ENCODE measurements at regions not wholly inside any gene's neighbourhood (a gene's known extent, or its start where the extent isn't known, plus 50 kb on each side); places are given as distances from the start of the nearest gene placed in this dataset.

DNA sequence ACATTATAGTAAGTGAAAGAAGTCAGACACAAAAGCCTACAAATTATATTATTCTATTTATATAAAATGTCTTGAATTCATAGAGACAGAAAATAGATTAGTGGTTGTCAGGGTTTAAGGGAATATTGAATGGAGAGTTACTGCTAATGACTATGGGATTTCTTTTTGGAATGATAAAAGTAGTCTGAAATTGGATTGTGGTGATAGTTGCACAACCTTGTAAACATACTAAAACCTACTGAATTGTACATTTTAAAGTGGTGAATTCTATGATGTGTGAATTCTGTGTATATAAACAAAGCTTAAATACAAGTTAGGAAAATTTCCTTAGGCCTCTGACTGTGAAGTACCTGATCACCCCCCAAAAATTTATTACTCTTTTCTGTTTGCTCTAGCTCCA is 343.1 kb downstream of the TFAP2B start:
- no peak overlapping the region for H3K27ac Mint-ChIP-seq (ENCODE audit: unreplicated experiment)
- H3K4me3 Mint-ChIP-seq (ENCODE audit: unreplicated experiment): no peak overlapping the region
- H3K9me3 Mint-ChIP-seq (ENCODE audit: low read depth): peaks cover 25% of the 10 kb centered on the region
- DNase-seq (ENCODE audit: low spot score): no peak
- TF ChIP-seq, protein P1, sequence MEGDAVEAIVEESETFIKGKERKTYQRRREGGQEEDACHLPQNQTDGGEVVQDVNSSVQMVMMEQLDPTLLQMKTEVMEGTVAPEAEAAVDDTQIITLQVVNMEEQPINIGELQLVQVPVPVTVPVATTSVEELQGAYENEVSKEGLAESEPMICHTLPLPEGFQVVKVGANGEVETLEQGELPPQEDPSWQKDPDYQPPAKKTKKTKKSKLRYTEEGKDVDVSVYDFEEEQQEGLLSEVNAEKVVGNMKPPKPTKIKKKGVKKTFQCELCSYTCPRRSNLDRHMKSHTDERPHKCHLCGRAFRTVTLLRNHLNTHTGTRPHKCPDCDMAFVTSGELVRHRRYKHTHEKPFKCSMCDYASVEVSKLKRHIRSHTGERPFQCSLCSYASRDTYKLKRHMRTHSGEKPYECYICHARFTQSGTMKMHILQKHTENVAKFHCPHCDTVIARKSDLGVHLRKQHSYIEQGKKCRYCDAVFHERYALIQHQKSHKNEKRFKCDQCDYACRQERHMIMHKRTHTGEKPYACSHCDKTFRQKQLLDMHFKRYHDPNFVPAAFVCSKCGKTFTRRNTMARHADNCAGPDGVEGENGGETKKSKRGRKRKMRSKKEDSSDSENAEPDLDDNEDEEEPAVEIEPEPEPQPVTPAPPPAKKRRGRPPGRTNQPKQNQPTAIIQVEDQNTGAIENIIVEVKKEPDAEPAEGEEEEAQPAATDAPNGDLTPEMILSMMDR (IDR thresholded peaks at IDR 0.05): no peak
- H3K27me3 Mint-ChIP-seq (ENCODE audit: low read depth): no peaks in the 10 kb centered on the region
- H3K36me3 Mint-ChIP-seq (ENCODE audit: low read depth): peaks cover 7% of the 10 kb centered on the region
- H3K4me1 Mint-ChIP-seq (ENCODE audit: low read depth): no peaks in the 10 kb centered on the region

DNA sequence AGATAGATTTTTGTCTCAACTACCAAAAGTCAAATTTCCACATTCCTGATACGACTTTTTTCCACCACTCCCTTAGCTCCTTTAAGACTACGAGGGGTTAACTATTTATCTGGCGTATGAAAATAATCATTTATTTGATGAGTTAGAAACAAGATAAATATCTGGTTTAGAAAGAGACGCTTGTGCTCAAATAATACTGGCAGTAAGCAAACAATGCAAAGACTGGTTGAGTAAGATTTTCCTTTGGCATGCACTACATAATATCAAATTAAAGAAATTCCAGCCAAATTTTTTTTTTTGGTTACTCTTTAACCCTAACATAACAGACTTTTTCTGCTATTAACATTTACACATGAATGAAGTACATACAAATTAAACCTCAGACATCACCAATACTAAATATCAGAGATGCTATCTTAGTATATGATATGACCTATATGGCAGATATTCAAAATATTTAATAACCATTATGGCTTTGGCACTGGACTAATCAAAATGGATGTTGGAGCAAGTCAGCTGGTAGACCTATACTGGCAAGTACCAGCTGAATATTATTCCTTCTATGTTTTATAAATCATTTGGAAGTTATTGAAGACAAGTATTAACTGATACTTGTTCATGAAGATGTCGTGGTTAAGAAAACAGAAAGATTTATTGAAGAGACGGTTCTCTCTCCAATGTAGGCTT is 345.3 kb downstream of the TFAP2B start:
- no peak for DNase-seq (ENCODE audit: low spot score)
- no peak overlapping the region for H3K27ac Mint-ChIP-seq (ENCODE audit: unreplicated experiment)
- H3K4me3 Mint-ChIP-seq (ENCODE audit: unreplicated experiment): no peak overlapping the region
- TF ChIP-seq, protein P1 (IDR thresholded peaks at IDR 0.05): no peak
- H3K9me3 Mint-ChIP-seq (ENCODE audit: low read depth): peaks cover 30% of the 10 kb centered on the region
- H3K27me3 Mint-ChIP-seq (ENCODE audit: low read depth): no peaks in the 10 kb centered on the region
- no peaks in the 10 kb centered on the region for H3K4me1 Mint-ChIP-seq (ENCODE audit: low read depth)
- peaks cover 7% of the 10 kb centered on the region for H3K36me3 Mint-ChIP-seq (ENCODE audit: low read depth)

DNA sequence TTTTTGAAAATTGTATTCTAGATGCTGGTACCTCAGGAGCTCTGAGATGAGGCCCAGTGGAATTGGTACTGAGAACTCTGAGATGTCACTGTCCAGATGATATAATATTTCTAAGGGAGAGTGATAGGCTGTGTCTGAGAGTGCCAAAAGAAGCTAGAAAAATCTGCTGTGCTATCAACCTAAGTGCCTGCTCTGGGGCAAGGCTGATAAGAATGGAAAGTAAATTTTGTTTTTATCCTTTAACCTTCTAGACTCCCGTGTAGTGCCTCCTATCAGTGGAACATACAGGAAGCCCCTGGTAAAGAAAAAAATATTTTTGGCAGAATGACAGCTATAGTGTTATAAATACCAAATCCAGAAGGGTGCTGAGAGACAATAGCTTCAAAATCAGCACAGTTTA is 348.2 kb downstream of the TFAP2B start:
- TF ChIP-seq, protein P1 (IDR thresholded peaks at IDR 0.05): no peak
- DNase-seq (ENCODE audit: low spot score): no peak
- Mint-ChIP-seq H3K36me3 (ENCODE audit: low read depth) (peaks cover 7% of the 10 kb centered on the region), H3K27me3 (ENCODE audit: low read depth) (no peaks in the 10 kb centered on the region), H3K27ac (ENCODE audit: unreplicated experiment) (no peak overlapping the region), H3K4me3 (ENCODE audit: unreplicated experiment) (no peak overlapping the region), H3K9me3 (ENCODE audit: low read depth) (peaks cover 32% of the 10 kb centered on the region), H3K4me1 (ENCODE audit: low read depth) (no peaks in the 10 kb centered on the region)

DNA sequence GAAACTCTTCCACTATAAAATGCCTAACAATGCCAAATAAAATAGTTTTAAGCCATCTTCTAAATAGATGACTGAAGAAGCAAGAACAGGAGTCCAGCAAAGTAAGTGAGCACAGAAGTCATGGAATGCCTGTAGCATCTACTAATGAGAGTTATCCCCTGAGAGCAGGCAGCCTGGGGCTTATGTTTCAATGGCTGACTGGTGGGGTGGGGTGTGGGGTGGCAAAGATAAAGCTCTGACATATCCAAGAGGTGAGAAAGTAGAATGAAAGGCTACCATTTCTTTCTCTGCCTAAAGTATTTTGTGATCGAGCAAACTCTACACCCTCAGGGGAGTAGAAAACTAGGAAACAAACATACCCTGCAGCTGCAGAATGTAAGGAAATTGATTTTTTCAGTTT is 348.8 kb downstream of the TFAP2B start:
- H3K4me3 Mint-ChIP-seq (ENCODE audit: unreplicated experiment): no peak overlapping the region
- no peak for DNase-seq (ENCODE audit: low spot score)
- no peaks in the 10 kb centered on the region for H3K27me3 Mint-ChIP-seq (ENCODE audit: low read depth)
- peaks cover 32% of the 10 kb centered on the region for H3K9me3 Mint-ChIP-seq (ENCODE audit: low read depth)
- peaks cover 7% of the 10 kb centered on the region for H3K36me3 Mint-ChIP-seq (ENCODE audit: low read depth)
- no peak overlapping the region for H3K27ac Mint-ChIP-seq (ENCODE audit: unreplicated experiment)
- H3K4me1 Mint-ChIP-seq (ENCODE audit: low read depth): no peaks in the 10 kb centered on the region
- TF ChIP-seq, protein P1 (IDR thresholded peaks at IDR 0.05): no peak

DNA sequence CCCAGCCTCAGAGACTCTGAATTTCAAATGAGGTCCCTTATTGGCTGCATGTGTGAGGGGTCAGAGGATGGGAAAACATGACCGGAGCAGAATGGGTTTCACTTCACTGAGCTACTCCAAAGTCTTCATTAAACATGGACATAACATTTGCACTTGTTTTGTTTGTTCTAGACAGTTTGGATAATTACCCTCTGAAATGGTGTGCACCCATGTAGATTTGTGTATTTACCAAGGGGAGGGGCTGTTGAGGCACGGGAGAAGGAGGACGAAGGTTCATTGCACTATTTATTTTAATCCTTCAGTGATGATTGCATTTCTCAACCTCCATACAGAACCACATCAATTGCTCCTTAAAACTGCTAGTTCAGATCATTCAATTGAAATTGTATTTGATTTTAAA is 364.2 kb downstream of the TFAP2B start:
- no peak overlapping the region for H3K4me3 Mint-ChIP-seq (ENCODE audit: unreplicated experiment)
- DNase-seq (ENCODE audit: low spot score): no peak
- H3K27me3 Mint-ChIP-seq (ENCODE audit: low read depth): no peaks in the 10 kb centered on the region
- H3K9me3 Mint-ChIP-seq (ENCODE audit: low read depth): no peaks in the 10 kb centered on the region
- TF ChIP-seq, protein P1 (IDR thresholded peaks at IDR 0.05): no peak
- no peak overlapping the region for H3K27ac Mint-ChIP-seq (ENCODE audit: unreplicated experiment)
- no peaks in the 10 kb centered on the region for H3K36me3 Mint-ChIP-seq (ENCODE audit: low read depth)
- H3K4me1 Mint-ChIP-seq (ENCODE audit: low read depth): no peaks in the 10 kb centered on the region
